GM18868 (cell line): ENCODE measurements at regions not wholly inside any gene's neighbourhood (a gene's known extent, or its start where the extent isn't known, plus 50 kb on each side); places are given as distances from the start of the nearest gene placed in this dataset.
A peak's percentile ranks its signal among the peaks of the same experiment; 100 is the strongest.
"Not testable (repeated sequence)": the region's sequence is repeated elsewhere in the genome, so short reads cannot be mapped to it uniquely, and the experiment has no call there.

Experiments used
- ATAC-seq: cut with Tn5 transposase; IDR thresholded peaks from one replicate; pipeline ENCODE4 v1.9.1; 2021; ENCODE audit warnings: mild to moderate bottlenecking, moderate library complexity; ENCODE audit not compliant: unreplicated experiment

- ATAC-seq: no peak
Observed at GRCh38 chr1:204777591-204777990, 92.1 kb upstream of the LRRN2 start.

DNA sequence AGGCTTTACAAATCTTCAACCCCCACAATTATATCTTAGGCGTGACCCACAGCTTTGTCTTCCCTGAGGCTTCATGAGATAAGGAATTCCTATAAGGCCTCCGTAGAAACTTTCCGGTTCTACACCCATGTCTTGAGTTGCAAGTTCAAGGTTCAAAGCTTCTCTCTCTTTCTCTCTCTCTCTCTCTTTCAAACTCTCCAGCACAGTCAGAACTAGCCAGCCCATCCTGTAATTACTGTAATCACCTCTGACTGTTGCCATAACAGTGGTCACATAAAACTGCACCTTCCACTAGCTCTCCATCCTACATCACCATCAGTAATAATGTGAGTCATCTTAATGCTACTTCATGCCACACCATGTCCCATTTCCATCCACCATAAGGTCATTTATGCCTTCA, 90.0 kb upstream of the NFASC start:
- no peak for ATAC-seq

GRCh38 chr1:204782118-204782700, 88.5 kb upstream of the NFASC start:
- no peak for ATAC-seq

DNA sequence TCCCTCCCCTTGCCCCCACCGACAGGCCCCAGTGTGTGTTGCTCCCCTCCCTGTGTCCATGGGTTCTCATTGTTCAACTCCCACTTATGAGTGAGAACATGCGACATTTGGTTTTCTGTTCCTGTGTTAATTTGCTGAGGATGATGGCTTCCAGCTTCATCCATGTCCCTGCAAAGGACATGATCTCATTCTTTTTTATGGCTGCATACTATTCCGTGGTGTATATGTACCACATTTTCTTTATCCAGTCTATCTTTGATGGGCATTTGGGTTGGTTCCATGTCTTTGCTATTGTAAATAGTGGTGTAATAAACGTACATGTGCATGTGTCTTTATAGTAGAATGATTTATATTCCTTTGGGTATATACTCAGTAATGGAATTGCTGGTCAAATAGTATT, 85.6 kb upstream of the NFASC start:
- ATAC-seq: not testable (repeated sequence)

DNA sequence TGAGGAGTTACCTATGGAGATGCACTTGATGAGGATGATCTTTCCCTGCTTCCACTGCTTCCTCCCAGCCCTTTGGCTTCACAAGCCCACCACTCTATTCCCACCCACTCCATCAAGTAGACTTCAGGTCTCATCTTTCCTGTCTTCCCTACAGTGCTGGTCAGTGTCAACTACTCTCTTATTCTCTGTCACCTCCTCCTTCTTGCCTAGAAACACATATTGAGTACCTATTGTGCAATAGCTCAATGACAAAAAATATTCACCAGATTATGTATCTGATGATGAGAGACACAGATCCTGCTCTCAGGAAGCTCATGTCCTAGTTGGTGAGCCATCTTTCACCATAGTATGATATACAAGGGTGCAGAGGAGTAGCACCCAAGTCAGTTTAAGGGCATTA, 82.2 kb upstream of the NFASC start:
- no peak for ATAC-seq

DNA sequence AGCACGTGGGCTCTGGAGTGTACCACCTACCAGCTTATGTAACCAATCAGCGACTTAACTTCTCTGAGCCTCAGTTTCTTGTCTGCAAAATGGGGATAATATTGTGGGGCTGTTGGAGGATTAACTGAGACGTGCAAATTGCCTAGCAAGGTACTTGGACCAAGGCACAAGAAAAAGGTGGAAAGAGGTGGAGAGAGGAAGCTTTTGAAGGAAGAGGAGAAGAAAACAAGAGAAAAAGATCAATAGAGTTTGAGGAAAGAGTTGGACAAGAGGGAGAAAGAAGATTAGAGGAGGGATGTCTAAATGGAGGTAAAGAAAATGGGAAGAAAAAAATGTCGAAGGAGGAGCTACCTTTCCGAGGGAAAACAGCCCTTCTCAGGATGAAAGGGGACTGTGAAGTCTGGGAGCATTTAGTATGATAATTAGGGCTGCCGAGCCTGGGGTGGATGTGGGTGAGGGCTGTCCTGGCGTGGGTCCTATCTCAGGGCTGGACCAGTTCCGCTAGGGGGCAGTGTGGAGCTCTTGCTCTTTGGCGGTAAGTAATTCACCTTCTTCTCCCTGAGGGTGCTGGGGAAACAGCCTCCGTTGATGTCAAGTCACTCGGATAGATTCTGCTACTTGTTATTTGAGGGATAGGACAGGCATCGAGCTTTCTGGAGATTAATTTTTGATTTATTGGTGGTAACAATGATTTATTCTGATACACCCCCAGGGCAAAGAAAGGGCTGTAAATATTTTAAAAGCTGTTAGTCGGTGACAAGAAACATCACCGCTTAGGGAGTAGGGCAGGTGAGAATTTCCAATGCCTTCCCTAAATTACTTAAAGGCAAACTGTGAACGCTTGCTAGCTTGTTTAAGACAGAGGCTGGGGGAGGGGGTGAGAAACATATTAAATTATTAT, 79.0 kb upstream of the NFASC start:
- no peak for ATAC-seq

GRCh38 chr1:204792354-204792692, 78.3 kb upstream of the NFASC start:
- ATAC-seq: no peak

- no peak for ATAC-seq
Observed at GRCh38 chr1:204793259-204793914, 77.3 kb upstream of the NFASC start.

DNA sequence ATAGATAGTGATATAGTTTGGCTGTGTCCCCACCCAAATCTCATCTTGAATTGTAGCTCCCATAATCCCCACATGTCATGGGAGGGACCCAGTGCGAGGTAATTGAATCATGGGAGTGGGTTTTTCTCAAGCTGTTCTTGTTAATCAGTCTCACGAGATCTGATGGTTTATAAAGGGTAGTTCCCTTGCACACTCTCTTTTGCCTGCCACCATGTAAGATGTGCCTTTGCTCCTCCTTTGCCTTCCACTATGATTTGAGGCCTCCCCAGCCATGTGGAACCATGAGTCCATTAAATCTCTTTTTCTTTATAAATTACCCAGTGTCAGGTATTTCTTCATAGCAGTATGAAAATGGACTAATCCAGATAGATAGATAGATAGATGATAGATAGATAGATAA, 73.8 kb upstream of the NFASC start:
- not testable (repeated sequence) for ATAC-seq

GRCh38 chr1:204797401-204797800, 73.3 kb upstream of the NFASC start:
- ATAC-seq: no peak

- no peak for ATAC-seq
Observed at GRCh38 chr1:204799630-204800029, 71.0 kb upstream of the NFASC start.

DNA sequence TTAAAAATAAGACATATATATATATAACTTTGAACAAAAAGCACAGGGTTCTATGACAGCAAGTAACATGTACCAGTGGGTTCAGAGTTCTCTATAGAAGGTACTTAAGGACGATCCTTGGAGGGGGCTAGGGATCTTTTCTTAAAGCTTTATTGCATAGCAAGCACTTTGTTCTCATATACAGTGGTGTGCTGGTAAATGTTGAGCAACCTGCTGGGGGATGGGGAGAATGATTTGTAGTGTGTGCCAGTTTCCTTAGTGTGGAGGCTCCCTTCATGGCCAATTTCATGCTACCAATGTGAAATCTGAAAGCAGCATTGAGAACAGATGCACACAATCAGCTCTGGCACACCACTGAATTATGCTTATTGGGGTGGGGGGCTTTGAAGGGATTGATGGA, 69.5 kb upstream of the NFASC start:
- ATAC-seq: no peak

GRCh38 chr1:204802401-204803175, 68.1 kb upstream of the NFASC start:
- ATAC-seq: no peak

DNA sequence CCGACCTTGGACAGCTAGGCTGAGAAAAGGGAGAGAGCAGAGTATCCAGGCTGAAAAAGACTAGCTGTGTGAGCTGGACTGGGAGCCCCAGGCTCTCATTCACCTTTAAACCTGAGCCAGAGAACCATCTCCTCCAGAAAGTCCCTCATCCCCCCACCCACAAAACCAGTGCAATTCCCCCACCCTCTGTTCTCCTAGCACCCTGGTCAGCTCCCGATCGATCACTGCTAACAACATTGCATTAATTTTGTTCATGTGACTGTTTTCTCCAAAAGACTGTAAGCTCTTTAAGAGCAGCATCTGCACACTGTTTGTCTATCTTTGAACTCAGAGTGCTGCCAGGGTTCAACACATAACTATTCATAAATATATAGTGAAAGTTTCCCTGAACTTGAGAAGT, 67.1 kb upstream of the NFASC start:
- ATAC-seq: no peak

DNA sequence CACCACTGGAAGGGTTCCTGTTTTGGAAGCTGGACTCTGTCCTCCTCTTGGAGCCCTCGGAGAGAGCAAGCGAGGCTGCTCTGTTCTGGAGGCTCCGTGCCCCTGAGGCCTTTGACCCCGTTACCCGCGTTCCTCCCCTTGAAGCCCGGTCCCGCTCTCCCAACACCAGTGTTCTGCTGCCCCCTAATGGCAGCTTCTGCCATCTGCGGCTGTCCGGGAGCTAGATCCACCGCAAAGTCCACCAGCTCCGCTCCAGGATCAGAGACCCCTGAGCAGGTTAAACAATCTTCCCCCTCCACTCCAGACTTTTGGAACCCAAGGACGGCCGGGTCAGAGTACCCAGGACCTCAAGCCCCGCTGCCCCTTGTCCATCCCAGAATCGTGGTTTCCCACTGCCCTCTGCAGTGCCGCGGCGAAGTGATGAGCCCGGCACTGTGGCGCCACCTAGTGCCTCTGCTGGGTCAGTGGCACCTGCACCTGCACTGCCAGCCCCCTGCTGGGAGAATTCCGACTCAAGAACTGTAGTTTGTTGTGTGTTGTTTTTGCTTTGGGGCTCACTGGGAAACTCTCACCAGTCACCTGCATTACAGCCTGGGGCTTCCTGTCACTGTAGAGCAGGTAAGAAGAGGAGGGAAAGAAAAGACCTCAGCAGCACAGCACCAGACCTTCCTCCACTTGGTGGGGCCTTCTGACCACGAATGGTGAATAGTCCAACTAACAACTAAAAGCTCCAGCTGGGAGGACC, 63.5 kb upstream of the NFASC start:
- peak; percentile 90 for ATAC-seq

GRCh38 chr1:204809488-204809887, 61.2 kb upstream of the NFASC start:
- no peak for ATAC-seq

DNA sequence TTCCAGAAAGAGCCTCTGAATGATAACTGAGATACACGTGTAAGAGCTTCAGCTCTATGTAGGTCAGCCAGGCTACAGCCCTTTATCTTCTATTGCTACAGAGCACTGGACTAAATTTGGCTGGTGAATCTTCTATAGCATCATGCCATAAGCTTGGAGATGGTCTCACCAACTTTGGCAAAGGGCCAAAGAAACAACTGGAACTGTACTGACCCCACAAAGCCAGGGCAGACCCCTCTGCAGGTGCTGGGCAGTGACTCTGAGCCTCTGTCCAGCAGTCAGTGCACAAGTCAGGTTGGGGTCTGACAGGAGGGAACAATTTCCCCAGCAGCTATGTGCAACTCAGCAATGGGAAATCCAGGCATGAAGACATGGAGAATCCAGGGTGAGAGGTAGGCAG, 57.8 kb upstream of the NFASC start:
- ATAC-seq: no peak

- no peak for ATAC-seq
Observed at GRCh38 chr1:204813522-204813921, 57.1 kb upstream of the NFASC start.

DNA sequence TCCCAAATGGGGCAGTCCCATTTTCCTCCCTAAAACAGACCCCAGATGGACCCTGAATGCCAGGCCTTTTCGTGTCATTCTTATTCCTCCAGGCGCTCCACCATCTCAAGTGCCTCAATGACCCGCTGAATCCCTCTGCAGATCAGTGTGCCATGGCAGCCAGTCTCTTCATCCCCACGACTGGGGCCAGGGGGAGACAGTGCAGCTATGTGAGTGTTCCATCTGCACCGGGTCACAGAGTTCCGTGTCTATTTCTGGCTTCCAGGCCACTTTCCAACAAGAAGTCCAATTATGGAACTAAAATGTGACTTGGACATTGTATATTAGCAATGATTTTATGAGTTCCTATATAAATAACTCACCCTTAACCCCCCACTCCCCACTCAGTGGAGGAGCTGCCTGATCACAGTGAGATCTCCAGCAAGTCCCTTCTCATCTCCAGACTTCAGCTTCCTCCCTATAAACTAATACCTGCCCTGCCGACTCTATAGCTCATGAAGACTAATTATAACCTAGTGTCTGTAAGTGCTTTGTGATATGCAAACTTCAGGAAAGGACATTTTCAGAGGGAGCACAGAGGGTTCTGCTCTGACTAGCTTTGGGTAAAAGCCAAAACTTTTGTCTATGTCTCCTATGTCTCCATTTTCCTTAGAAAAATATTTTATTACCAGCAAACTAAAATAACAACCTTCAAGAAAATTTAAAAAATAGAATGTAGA, 56.3 kb upstream of the NFASC start:
- ATAC-seq: no peak

DNA sequence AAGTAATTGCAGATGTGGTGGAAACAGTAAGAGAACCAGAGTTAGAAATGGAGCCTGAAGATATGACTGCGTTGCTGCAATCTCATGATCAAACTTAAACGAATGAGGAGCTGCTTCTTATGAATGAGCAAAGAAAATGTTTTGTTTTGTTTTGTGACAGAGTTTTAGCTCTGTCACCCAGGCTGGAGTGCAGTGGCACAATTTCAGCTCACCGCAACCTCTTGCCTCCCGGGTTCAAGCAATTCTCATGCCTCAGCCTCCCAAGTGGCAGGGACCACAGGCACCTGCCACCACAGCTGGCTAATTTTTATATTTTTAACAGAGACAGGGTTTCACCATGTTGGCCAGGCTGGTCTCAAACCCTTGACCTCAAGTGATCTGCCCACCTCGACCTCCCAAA, 53.3 kb upstream of the NFASC start:
- no peak for ATAC-seq
